Stimulated activated memory B cell treated with anti-CD40 and anti-IgM and Interleukin-4, amounts not matched to agents 10 μg/mL and 1 μg/mL and 100 μg/mL, for 72 hours (primary cell): ENCODE measurements at regions not wholly inside any gene's neighbourhood (a gene's known extent, or its start where the extent isn't known, plus 50 kb on each side); places are given as distances from the start of the nearest gene placed in this dataset.

ENCODE experiments used
- ATAC-seq: fragments of 150-1000 bp; cut with Tn5 transposase; 2 replicates; pipeline ENCODE4 v1.10.0; 2021
- H3K27ac Mint-ChIP-seq: one replicate; pipeline ENCODE4 v1.8.0; 2022; ENCODE audit warnings: mild to moderate bottlenecking, mixed read lengths
- H3K27me3 Mint-ChIP-seq: one replicate; pipeline ENCODE4 v1.8.0; 2022; ENCODE audit warnings: mixed read lengths
- H3K36me3 Mint-ChIP-seq: one replicate; pipeline ENCODE4 v1.8.0; 2022; ENCODE audit warnings: mixed read lengths
- H3K4me1 Mint-ChIP-seq: one replicate; pipeline ENCODE4 v1.8.0; 2022; ENCODE audit warnings: mixed read lengths
- H3K4me3 Mint-ChIP-seq: one replicate; pipeline ENCODE4 v1.8.0; 2022; ENCODE audit warnings: mild to moderate bottlenecking, moderate library complexity, mixed read lengths
- H3K9me3 Mint-ChIP-seq: one replicate; pipeline ENCODE4 v1.8.0; 2022; ENCODE audit warnings: mixed read lengths

DNA sequence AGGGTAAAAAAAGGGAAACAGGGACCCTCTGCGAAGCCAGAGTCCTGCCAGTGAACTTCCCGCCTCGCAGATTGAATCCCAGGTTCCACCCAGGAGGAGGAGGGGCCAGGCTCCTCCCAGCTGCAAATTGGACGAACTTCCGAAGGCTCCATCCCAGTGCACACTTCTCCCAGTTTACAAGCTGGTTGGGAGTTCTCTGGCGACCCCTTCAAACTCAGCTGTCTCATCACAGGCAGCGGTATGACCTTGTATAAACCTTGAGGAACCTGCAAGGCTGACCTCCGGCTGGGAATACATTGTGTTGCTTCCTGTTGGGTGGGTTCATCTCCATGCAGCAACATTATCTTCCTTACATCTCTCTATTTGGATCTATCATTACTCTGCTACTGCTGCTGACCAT is 962.7 kb downstream of the GRIK2 start:
- H3K27me3 Mint-ChIP-seq, result no peaks in the 10 kb centered on the region
- H3K4me1 Mint-ChIP-seq, result no peaks in the 10 kb centered on the region
- no peak overlapping the region for H3K27ac Mint-ChIP-seq
- H3K36me3 Mint-ChIP-seq, result no peaks in the 10 kb centered on the region
- peaks cover 3% of the 10 kb centered on the region for H3K9me3 Mint-ChIP-seq
- H3K4me3 Mint-ChIP-seq, result no peak overlapping the region
- no peak for ATAC-seq

DNA sequence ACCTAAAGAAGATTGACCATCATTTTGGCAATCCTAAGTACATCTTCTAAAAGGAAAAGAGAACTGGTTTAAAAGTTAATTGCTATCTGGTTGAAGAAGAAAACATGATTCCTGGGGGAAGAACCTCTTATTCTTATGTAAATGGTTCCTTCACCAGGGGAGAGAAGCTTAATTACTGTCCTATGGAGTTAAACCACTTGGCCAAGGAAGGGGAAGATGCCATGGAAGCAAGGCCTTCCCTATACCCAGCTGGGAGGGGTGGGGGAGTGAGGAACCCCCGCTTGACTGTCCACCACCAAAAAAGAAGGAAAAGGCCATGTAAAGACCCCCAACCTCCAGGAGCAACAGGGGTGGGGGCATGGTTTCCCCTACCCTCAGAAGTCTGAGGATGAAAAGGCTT is 962.1 kb downstream of the GRIK2 start:
- ATAC-seq, result peak; percentile 34
- H3K36me3 Mint-ChIP-seq, result no peaks in the 10 kb centered on the region
- no peak overlapping the region for H3K4me3 Mint-ChIP-seq
- no peak overlapping the region for H3K27ac Mint-ChIP-seq
- H3K9me3 Mint-ChIP-seq, result peaks cover 3% of the 10 kb centered on the region
- H3K4me1 Mint-ChIP-seq, result no peaks in the 10 kb centered on the region
- H3K27me3 Mint-ChIP-seq, result no peaks in the 10 kb centered on the region

DNA sequence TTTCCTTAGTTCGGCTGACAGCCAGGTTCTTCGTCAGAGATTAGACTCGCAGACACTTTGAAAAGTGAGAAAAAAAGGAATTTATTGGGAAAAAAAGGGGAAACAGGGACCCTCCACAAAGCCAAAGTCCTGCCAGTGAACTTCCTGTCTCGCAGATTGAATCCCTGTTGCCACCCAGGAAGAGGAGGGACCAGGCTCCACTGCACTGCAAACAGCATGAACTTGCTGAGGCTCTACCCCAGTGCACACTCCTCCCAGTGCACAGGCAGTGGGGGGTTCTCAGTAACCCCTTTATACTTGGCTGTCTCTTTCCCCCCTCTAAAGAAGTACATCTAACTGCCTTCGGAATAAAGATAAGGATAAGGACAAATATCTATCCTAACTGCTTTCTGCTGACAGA is 959.0 kb downstream of the GRIK2 start:
- no peaks in the 10 kb centered on the region for H3K27me3 Mint-ChIP-seq
- H3K4me1 Mint-ChIP-seq, result no peaks in the 10 kb centered on the region
- ATAC-seq, result no peak
- H3K9me3 Mint-ChIP-seq, result peaks cover 6% of the 10 kb centered on the region
- H3K27ac Mint-ChIP-seq, result no peak overlapping the region
- H3K36me3 Mint-ChIP-seq, result no peaks in the 10 kb centered on the region
- no peak overlapping the region for H3K4me3 Mint-ChIP-seq

DNA sequence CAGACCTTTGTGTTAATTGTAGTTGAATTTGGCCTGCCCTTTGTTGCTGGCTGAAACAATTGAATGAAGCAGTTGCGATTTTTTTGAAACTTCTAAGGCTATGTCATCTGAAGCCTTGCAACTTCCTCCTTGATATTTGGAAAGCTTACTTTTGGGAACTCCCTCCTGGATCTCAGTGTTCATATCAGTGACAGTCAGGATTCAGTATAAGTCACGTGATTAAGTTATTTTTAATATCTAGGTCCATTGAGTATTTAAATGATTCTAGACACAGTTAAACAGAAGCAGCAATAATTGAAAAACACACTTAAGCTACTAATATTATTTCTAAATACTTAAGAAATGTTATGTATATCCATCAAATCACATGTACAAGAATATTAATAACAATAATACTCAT is 951.3 kb downstream of the GRIK2 start:
- Mint-ChIP-seq H3K9me3 (peaks cover 3% of the 10 kb centered on the region), H3K4me1 (no peaks in the 10 kb centered on the region)

DNA sequence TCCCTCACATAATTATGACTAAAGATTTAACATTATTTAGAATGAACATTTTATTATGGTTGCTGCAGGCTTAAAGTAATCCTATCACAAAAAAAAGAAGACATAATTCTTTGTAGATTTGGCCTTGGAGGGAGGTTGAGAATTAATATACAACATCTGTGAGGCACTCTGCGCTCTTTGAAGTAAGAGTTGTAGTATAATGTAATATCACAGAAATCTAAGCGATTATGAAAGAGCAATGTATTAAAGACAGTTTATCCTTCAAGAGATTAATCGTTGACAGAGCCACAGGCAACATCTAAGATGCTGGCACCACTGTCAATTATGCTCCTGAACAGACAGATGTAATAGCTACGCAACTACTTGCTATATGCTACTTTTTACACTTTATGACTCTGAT is 946.8 kb downstream of the GRIK2 start:
- no peak for ATAC-seq
- no peak overlapping the region for H3K4me3 Mint-ChIP-seq
- H3K36me3 Mint-ChIP-seq, result no peaks in the 10 kb centered on the region
- no peaks in the 10 kb centered on the region for H3K27me3 Mint-ChIP-seq
- no peak overlapping the region for H3K27ac Mint-ChIP-seq
- no peaks in the 10 kb centered on the region for H3K4me1 Mint-ChIP-seq
- H3K9me3 Mint-ChIP-seq, result no peaks in the 10 kb centered on the region

More for the DNA sequence above, 951.3 kb downstream of the GRIK2 start:
- ATAC-seq, result no peak
- H3K36me3 Mint-ChIP-seq, result no peaks in the 10 kb centered on the region
- no peak overlapping the region for H3K4me3 Mint-ChIP-seq
- no peaks in the 10 kb centered on the region for H3K27me3 Mint-ChIP-seq
- no peak overlapping the region for H3K27ac Mint-ChIP-seq

DNA sequence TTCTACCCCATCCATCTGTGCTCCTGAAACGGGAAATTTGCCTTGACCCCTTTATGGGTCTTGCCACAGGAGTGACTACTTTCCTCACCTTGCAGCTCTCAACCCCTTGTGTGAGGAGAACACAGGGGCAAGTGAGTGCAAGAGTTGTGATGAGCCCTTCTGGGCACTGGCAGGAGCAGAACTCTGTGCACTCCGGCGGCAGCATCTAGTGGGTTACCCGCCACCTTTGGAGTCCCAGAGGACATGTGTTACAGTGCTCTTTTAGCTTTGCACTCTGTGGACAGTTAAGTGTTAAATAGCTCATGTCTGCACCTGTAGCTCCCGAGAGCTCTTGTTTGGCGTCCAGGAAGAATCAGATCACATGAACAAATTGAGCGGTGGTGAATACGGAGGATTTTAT is 940.2 kb downstream of the GRIK2 start:
- H3K9me3 Mint-ChIP-seq, result no peaks in the 10 kb centered on the region
- no peaks in the 10 kb centered on the region for H3K36me3 Mint-ChIP-seq
- H3K27ac Mint-ChIP-seq, result no peak overlapping the region
- no peak overlapping the region for H3K4me3 Mint-ChIP-seq
- no peaks in the 10 kb centered on the region for H3K27me3 Mint-ChIP-seq
- no peak for ATAC-seq
- no peaks in the 10 kb centered on the region for H3K4me1 Mint-ChIP-seq

DNA sequence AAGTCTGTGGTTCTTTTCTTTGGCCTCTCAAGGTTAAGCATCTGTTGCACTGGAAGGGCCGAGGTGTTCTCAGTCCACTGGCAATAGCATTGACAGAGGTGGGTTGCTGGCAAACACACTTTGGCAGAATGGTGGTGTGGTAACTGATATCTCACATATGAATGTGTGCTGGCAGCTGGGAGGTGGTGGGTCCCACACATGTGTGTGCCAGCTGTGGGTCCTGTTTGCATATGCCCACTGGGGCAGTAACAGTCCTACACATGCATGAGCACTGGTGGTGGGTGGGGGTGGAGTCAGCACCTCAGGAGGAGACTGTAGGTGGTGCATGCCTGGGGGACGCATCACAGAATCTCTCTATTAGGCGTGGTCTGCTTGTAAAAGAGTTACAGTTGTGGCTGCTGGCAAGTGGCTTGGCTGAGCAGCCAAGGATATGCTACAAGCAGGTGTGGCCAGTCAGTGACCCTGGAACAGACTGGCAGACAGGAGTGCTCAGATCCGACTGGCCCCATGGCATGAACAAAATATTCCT is 934.3 kb downstream of the GRIK2 start:
- H3K27ac Mint-ChIP-seq, result no peak overlapping the region
- no peaks in the 10 kb centered on the region for H3K36me3 Mint-ChIP-seq
- no peaks in the 10 kb centered on the region for H3K4me1 Mint-ChIP-seq
- ATAC-seq, result peak; percentile 39
- no peak overlapping the region for H3K4me3 Mint-ChIP-seq
- no peaks in the 10 kb centered on the region for H3K27me3 Mint-ChIP-seq
- H3K9me3 Mint-ChIP-seq, result peaks cover 2% of the 10 kb centered on the region

DNA sequence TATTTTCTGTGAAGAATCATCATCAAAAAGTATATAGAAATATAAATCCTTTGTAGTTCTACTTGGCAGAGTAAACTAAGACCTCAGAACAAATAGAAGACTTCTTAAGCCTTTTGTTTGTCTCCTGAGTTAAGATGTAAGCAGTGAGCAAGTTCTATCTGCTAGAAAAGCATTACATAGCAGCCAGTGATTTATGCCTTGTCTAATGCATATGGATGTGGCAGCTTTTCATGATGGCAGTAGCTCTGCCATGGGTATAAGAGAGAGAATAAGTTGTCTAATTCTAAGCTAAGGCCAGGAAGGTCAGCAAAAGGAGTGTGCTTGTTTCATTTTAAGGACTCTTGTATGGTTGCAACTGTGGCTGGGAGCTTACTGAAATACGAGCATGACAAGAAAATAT is 920.2 kb downstream of the GRIK2 start:
- Mint-ChIP-seq H3K4me3 (no peak overlapping the region), H3K4me1 (no peaks in the 10 kb centered on the region), H3K9me3 (peaks cover 6% of the 10 kb centered on the region), H3K36me3 (no peaks in the 10 kb centered on the region), H3K27me3 (no peaks in the 10 kb centered on the region), H3K27ac (no peak overlapping the region)
- ATAC-seq, result no peak

DNA sequence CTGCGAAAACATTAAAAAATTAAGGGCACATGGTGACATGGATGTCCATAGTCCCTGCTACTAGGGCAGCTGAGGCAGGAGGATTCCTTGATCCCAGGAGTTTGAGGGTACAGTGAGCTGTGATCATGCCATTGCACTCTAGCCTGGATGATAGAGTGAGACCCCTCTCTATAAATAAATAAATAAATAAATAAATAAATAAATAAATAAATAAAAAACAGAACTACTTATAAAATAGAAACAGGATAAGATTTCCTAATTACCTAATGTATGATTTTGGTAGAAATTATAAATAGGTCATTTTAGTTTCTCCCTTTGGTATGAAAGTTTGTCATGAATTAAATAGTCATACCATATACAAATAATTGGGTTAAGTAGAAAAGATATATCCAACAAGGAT is 916.2 kb downstream of the GRIK2 start:
- ATAC-seq, result no peak
- Mint-ChIP-seq H3K27ac (no peak overlapping the region), H3K9me3 (peaks cover 7% of the 10 kb centered on the region), H3K4me3 (no peak overlapping the region), H3K27me3 (no peaks in the 10 kb centered on the region), H3K4me1 (no peaks in the 10 kb centered on the region), H3K36me3 (no peaks in the 10 kb centered on the region)

DNA sequence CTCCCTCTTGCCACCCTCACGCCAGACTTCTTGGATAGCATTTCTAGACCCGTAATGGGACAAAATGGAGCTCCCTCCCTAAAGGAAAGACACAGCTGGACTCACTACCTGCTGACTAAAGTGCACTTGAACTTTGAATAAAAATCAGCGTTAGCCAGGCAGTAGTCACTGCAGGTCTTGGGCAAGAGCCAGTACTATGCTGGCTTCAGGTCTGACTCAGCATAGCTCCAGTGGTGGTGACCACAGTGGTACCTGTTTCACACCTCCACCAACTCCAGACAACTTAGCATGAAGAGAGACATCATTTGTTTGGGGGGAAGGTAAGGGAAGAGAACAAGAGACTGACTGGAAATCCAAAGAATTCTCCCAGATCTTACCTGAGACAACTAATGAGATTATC is 906.8 kb downstream of the GRIK2 start:
- Mint-ChIP-seq H3K9me3 (peaks cover 14% of the 10 kb centered on the region), H3K36me3 (no peaks in the 10 kb centered on the region), H3K27me3 (no peaks in the 10 kb centered on the region), H3K4me1 (no peaks in the 10 kb centered on the region), H3K27ac (no peak overlapping the region), H3K4me3 (no peak overlapping the region)
- ATAC-seq, result no peak

DNA sequence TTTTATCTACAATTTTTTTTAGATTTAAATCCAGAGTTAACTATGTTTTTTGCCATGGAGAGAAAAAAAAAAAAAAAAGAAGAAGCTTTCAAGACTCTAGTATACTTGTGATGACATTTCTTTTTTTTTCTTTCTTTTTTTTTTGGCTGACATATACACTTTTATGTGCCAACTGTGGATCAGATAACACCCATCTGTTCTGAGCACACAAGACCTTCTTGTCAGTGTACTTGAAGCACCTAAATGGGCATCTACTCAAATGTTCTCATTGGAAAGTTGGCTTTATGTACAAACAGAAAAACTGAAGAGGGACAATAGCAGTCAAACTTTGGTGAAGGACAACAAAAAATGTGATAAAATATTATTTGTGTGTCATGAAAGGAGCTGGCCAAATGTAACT is 904.5 kb downstream of the GRIK2 start:
- Mint-ChIP-seq H3K36me3 (no peaks in the 10 kb centered on the region), H3K4me1 (no peaks in the 10 kb centered on the region)
- no peak for ATAC-seq

More for the DNA sequence above, 904.5 kb downstream of the GRIK2 start:
- no peaks in the 10 kb centered on the region for H3K27me3 Mint-ChIP-seq
- peaks cover 13% of the 10 kb centered on the region for H3K9me3 Mint-ChIP-seq
- no peak overlapping the region for H3K4me3 Mint-ChIP-seq
- no peak overlapping the region for H3K27ac Mint-ChIP-seq
